AG04449 (cell line): ENCODE measurements at regions not wholly inside any gene's neighbourhood (a gene's known extent, or its start where the extent isn't known, plus 50 kb on each side); places are given as distances from the start of the nearest gene placed in this dataset.

Experiments used
- CTCF ChIA-PET: fragments of 350-600 bp; formaldehyde crosslinking; extraction: SDS; loops from one replicate; lab custom pipeline; 2021; ENCODE audit warnings: antibody characterized with exemption; lab: Yijun Ruan, JAX
- POLR2A ChIA-PET: fragments of 400-600, 350-600 bp; formaldehyde crosslinking; extraction: SDS; loops from one replicate; lab custom pipeline; 2020; ENCODE audit warnings: antibody characterized with exemption, inconsistent platforms; lab: Yijun Ruan, JAX
- DNase-seq: peaks from one replicate; pipeline ENCODE4 v3.0.0-alpha.2; 2010; ENCODE audit warnings: low read depth, low spot score
- H3K4me3 ChIP-seq: 2 replicates; pipeline ENCODE4 v1.5.1; 2011; ENCODE audit warnings: low read depth, mild to moderate bottlenecking, control low read depth, low read length
- TF ChIP-seq, protein P1 (sequence below): IDR thresholded peaks from one replicate; pipeline ENCODE4 v1.5.1; 2011; ENCODE audit warnings: mild to moderate bottlenecking, moderate library complexity, low read length, control low read depth, inconsistent platforms; ENCODE audit not compliant: insufficient read depth; ENCODE audit errors: missing control alignments

DNA sequence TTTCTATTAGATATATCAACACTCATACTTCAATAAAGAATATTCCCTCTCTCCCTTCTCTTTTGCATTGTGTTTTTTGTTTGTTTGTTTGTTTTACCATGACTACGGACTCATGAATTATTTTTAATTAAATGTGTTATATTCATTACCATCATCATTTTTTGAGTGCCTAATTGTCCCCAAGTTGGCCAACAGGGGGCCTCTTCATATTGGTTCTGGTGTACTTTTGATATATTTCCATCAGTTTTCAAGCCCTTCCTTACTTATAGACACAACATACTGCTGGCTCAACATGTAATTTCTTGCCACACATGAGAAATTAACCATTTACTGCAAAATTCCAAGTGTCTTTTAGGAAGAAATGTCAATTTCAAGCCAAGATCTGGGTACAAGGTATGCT, 54.5 kb upstream of the GPC6 start:
- POLR2A ChIA-PET, result no interaction called here
- CTCF ChIA-PET, result no interaction called here
- no peak overlapping the region for H3K4me3 ChIP-seq
- DNase-seq, result no peak
- TF ChIP-seq, protein P1, sequence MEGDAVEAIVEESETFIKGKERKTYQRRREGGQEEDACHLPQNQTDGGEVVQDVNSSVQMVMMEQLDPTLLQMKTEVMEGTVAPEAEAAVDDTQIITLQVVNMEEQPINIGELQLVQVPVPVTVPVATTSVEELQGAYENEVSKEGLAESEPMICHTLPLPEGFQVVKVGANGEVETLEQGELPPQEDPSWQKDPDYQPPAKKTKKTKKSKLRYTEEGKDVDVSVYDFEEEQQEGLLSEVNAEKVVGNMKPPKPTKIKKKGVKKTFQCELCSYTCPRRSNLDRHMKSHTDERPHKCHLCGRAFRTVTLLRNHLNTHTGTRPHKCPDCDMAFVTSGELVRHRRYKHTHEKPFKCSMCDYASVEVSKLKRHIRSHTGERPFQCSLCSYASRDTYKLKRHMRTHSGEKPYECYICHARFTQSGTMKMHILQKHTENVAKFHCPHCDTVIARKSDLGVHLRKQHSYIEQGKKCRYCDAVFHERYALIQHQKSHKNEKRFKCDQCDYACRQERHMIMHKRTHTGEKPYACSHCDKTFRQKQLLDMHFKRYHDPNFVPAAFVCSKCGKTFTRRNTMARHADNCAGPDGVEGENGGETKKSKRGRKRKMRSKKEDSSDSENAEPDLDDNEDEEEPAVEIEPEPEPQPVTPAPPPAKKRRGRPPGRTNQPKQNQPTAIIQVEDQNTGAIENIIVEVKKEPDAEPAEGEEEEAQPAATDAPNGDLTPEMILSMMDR, result no peak

DNA sequence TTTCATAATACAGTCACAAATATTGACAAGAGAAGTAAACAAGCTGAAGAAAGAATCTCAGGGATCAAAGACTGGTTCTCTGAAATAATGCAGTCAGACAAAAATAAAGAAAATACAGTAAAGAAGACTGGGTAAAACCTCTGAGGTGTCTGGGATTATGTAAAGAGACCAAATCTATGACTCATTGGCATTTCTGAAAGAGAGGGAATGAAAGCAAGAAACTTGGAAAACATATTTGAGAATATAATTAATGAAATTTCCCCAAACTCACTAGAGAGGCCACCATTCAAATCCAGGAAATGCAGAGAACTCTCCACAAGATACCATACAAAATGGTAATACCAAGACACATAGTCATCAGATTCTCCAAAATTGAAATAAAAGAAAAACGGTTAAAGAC, 53.0 kb upstream of the GPC6 start:
- CTCF ChIA-PET, result no interaction called here
- no peak for DNase-seq
- POLR2A ChIA-PET, result no interaction called here
- TF ChIP-seq, protein P1, result no peak
- no peak overlapping the region for H3K4me3 ChIP-seq

DNA sequence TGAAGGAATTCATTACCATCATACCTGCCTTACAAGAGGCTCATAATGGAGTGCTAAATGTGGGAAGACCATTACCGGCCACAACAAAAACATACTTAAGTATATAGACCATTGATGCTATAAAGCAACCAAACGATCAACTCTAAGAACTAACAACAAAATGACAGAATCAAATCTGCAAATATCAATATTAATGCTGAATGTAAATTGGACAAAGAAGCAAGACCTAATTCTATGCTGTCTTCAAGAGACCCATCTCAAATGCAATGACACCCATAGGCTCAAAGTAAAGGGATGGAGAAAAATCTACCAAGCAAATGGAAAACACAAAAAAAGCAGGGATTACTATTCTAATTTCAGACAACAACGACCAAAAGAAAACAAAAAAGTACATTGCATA, 52.3 kb upstream of the GPC6 start:
- no peak overlapping the region for H3K4me3 ChIP-seq
- no peak for DNase-seq
- TF ChIP-seq, protein P1, result no peak
- ChIA-PET POLR2A (no interaction called here), CTCF (no interaction called here)
